DOHH2 (cell line): ENCODE measurements at regions not wholly inside any gene's neighbourhood (a gene's known extent, or its start where the extent isn't known, plus 50 kb on each side); places are given as distances from the start of the nearest gene placed in this dataset.

Source experiments
- H3F3A ChIP-seq: fragments of 200-600 bp; sonication (generic), shearing (Covaris generic); 2 replicates; pipeline ENCODE4 v1.6.0; 2016; ENCODE audit warnings: antibody characterized with exemption, mild to moderate bottlenecking; ENCODE audit not compliant: control insufficient read depth, insufficient read depth
- H3K27ac ChIP-seq: fragments of 200-600 bp; sonication (generic); 2 replicates; pipeline ENCODE4 v1.5.1; 2014; ENCODE audit warnings: low read depth, mild to moderate bottlenecking, low read length, moderate library complexity
- H3K27me3 ChIP-seq: fragments of 200-600 bp; sonication (generic); 2 replicates; pipeline ENCODE4 v1.6.1; 2014; ENCODE audit warnings: mild to moderate bottlenecking, low read length, mixed read lengths; ENCODE audit not compliant: control insufficient read depth
- H3K36me3 ChIP-seq: fragments of 200-600 bp; sonication (generic); 2 replicates; pipeline ENCODE4 v1.6.1; 2014; ENCODE audit warnings: mild to moderate bottlenecking, low read length, moderate library complexity, mixed read lengths; ENCODE audit not compliant: control insufficient read depth
- H3K4me1 ChIP-seq: fragments of 200-600 bp; sonication (generic); 2 replicates; pipeline ENCODE4 v1.6.1; 2014; ENCODE audit warnings: mild to moderate bottlenecking, low read length, mixed read lengths; ENCODE audit not compliant: control insufficient read depth
- H3K4me2 ChIP-seq: fragments of 200-600 bp; sonication (generic); 2 replicates; pipeline ENCODE4 v1.6.0; 2014; ENCODE audit warnings: mild to moderate bottlenecking, low read length, moderate library complexity
- H3K4me3 ChIP-seq: fragments of 200-600 bp; sonication (generic); 2 replicates; pipeline ENCODE4 v1.5.1; 2014; ENCODE audit warnings: mild to moderate bottlenecking, low read length, mixed read lengths
- H3K79me2 ChIP-seq: fragments of 200-600 bp; sonication (generic); 2 replicates; pipeline ENCODE4 v1.6.1; 2014; ENCODE audit warnings: mild to moderate bottlenecking, low read length, mixed read lengths; ENCODE audit not compliant: control insufficient read depth
- H3K9me2 ChIP-seq: fragments of 200-600 bp; sonication (generic); replicated peaks from 2 replicates; pipeline ENCODE4 v1.6.1; 2014; ENCODE audit warnings: mild to moderate bottlenecking, low read length, mixed read lengths; ENCODE audit not compliant: control insufficient read depth
- H3K9me3 ChIP-seq: fragments of 200-600 bp; sonication (generic); 2 replicates; pipeline ENCODE4 v1.6.1; 2014; ENCODE audit warnings: antibody characterized with exemption, low read length, mixed read lengths; ENCODE audit not compliant: control insufficient read depth, insufficient read depth
- H4K20me1 ChIP-seq: fragments of 200-600 bp; sonication (generic); 2 replicates; pipeline ENCODE4 v1.6.0; 2014; ENCODE audit warnings: low read depth, mild to moderate bottlenecking, antibody characterized with exemption, low read length, moderate library complexity; ENCODE audit not compliant: control insufficient read depth, insufficient read depth
- EZH2phosphoT487 ChIP-seq: fragments of 200-600 bp; sonication (generic); IDR thresholded peaks from 2 replicates; pipeline ENCODE4 v1.6.1; 2017; ENCODE audit warnings: borderline replicate concordance, mild to moderate bottlenecking, antibody characterized with exemption, low read length, moderate library complexity, mixed read lengths
- TF ChIP-seq, protein P1 (sequence below): fragments of 200-600 bp; sonication (generic); IDR thresholded peaks from one replicate; pipeline ENCODE4 v1.5.1; 2014; ENCODE audit warnings: antibody characterized with exemption, mild to moderate bottlenecking, low read depth, low read length; ENCODE audit not compliant: poor library complexity, severe bottlenecking

- no peaks in the 10 kb centered on the region for H3K27me3 ChIP-seq
- H3K4me2 ChIP-seq: no peak overlapping the region
- no peak for TF ChIP-seq EZH2phosphoT487
- TF ChIP-seq, protein P1, sequence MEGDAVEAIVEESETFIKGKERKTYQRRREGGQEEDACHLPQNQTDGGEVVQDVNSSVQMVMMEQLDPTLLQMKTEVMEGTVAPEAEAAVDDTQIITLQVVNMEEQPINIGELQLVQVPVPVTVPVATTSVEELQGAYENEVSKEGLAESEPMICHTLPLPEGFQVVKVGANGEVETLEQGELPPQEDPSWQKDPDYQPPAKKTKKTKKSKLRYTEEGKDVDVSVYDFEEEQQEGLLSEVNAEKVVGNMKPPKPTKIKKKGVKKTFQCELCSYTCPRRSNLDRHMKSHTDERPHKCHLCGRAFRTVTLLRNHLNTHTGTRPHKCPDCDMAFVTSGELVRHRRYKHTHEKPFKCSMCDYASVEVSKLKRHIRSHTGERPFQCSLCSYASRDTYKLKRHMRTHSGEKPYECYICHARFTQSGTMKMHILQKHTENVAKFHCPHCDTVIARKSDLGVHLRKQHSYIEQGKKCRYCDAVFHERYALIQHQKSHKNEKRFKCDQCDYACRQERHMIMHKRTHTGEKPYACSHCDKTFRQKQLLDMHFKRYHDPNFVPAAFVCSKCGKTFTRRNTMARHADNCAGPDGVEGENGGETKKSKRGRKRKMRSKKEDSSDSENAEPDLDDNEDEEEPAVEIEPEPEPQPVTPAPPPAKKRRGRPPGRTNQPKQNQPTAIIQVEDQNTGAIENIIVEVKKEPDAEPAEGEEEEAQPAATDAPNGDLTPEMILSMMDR: no peak
- H3K4me3 ChIP-seq: no peak overlapping the region
- H3K79me2 ChIP-seq: no peaks in the 10 kb centered on the region
- no peak overlapping the region for H3K27ac ChIP-seq
- no peaks in the 10 kb centered on the region for H3K9me2 ChIP-seq
- no peaks in the 10 kb centered on the region for H4K20me1 ChIP-seq
- H3K36me3 ChIP-seq: no peaks in the 10 kb centered on the region
- no peaks in the 10 kb centered on the region for H3F3A ChIP-seq
- H3K4me1 ChIP-seq: no peaks in the 10 kb centered on the region
- H3K9me3 ChIP-seq: no peaks in the 10 kb centered on the region
Measured at GRCh38 chr1:168942165-168942564, 164.3 kb upstream of the ATP1B1 start.

- Histone ChIP-seq H3K27ac (no peak overlapping the region), H3K9me2 (no peaks in the 10 kb centered on the region), H3F3A (no peaks in the 10 kb centered on the region), H3K4me1 (no peaks in the 10 kb centered on the region), H3K4me2 (no peak overlapping the region), H3K4me3 (no peak overlapping the region), H3K79me2 (no peaks in the 10 kb centered on the region), H3K36me3 (no peaks in the 10 kb centered on the region), H4K20me1 (no peaks in the 10 kb centered on the region), H3K27me3 (no peaks in the 10 kb centered on the region), H3K9me3 (no peaks in the 10 kb centered on the region)
- TF ChIP-seq EZH2phosphoT487: no peak
- TF ChIP-seq, protein P1: no peak
Measured at GRCh38 chr1:168945870-168946269, 160.6 kb upstream of the ATP1B1 start.

- no peaks in the 10 kb centered on the region for H4K20me1 ChIP-seq
- H3K36me3 ChIP-seq: no peaks in the 10 kb centered on the region
- no peaks in the 10 kb centered on the region for H3K9me3 ChIP-seq
- H3K27ac ChIP-seq: no peak overlapping the region
- no peaks in the 10 kb centered on the region for H3F3A ChIP-seq
- H3K9me2 ChIP-seq: no peaks in the 10 kb centered on the region
- H3K4me2 ChIP-seq: no peak overlapping the region
- no peaks in the 10 kb centered on the region for H3K27me3 ChIP-seq
- H3K4me3 ChIP-seq: no peak overlapping the region
- no peaks in the 10 kb centered on the region for H3K79me2 ChIP-seq
- H3K4me1 ChIP-seq: no peaks in the 10 kb centered on the region
- TF ChIP-seq EZH2phosphoT487: no peak
- TF ChIP-seq, protein P1: no peak
Measured at GRCh38 chr1:168947041-168947440, 159.4 kb upstream of the ATP1B1 start.

GRCh38 chr1:168949672-168950071 is 156.8 kb upstream of the ATP1B1 start:
- H4K20me1 ChIP-seq: no peaks in the 10 kb centered on the region
- H3K27me3 ChIP-seq: no peaks in the 10 kb centered on the region
- no peaks in the 10 kb centered on the region for H3K4me1 ChIP-seq
- H3K4me2 ChIP-seq: no peak overlapping the region
- no peak overlapping the region for H3K4me3 ChIP-seq
- H3F3A ChIP-seq: no peaks in the 10 kb centered on the region
- H3K9me3 ChIP-seq: no peaks in the 10 kb centered on the region
- H3K9me2 ChIP-seq: no peaks in the 10 kb centered on the region
- H3K36me3 ChIP-seq: no peaks in the 10 kb centered on the region
- H3K27ac ChIP-seq: no peak overlapping the region
- no peaks in the 10 kb centered on the region for H3K79me2 ChIP-seq
- TF ChIP-seq EZH2phosphoT487: no peak
- TF ChIP-seq, protein P1: no peak
